Osteoblast (primary cell): ENCODE measurements at regions not wholly inside any gene's neighbourhood (a gene's known extent, or its start where the extent isn't known, plus 50 kb on each side); places are given as distances from the start of the nearest gene placed in this dataset.

Source experiments
- DNase-seq: peaks from one replicate; pipeline ENCODE4 v3.0.0; 2011; ENCODE audit warnings: low spot score, mixed read lengths; ENCODE audit not compliant: insufficient read length; ENCODE audit errors: missing footprints
- H2AFZ ChIP-seq: 2 replicates; pipeline ENCODE4 v1.6.0; 2011; ENCODE audit warnings: mild to moderate bottlenecking, low read length
- H3K27ac ChIP-seq: 2 replicates; pipeline ENCODE4 v1.5.1; 2011; ENCODE audit warnings: mild to moderate bottlenecking, low read depth, low read length, moderate library complexity
- H3K27me3 ChIP-seq: 2 replicates; pipeline ENCODE4 v1.6.0; 2012; ENCODE audit warnings: mild to moderate bottlenecking, control low read depth, inconsistent platforms, low read length, moderate library complexity; ENCODE audit not compliant: insufficient read depth
- H3K36me3 ChIP-seq: 2 replicates; pipeline ENCODE4 v1.5.1; 2011; ENCODE audit warnings: mild to moderate bottlenecking, low read length, control low read depth, moderate library complexity; ENCODE audit not compliant: insufficient read depth
- H3K4me1 ChIP-seq: 2 replicates; pipeline ENCODE4 v1.5.1; 2011; ENCODE audit warnings: mild to moderate bottlenecking, low read length, control low read depth, moderate library complexity; ENCODE audit not compliant: insufficient read depth
- H3K4me2 ChIP-seq: 2 replicates; pipeline ENCODE4 v1.6.0; 2011; ENCODE audit warnings: mild to moderate bottlenecking, low read length; ENCODE audit not compliant: insufficient read depth
- H3K4me3 ChIP-seq: fragments of 200-600 bp; sonication (generic); 3 replicates; pipeline ENCODE4 v1.5.1; 2012; ENCODE audit warnings: mild to moderate bottlenecking, low read length, inconsistent platforms; ENCODE audit not compliant: insufficient read depth
- H3K79me2 ChIP-seq: 2 replicates; pipeline ENCODE4 v1.6.0; 2012; ENCODE audit warnings: mild to moderate bottlenecking, low read length, control low read depth, inconsistent platforms; ENCODE audit not compliant: insufficient read depth
- H3K9me3 ChIP-seq: 2 replicates; pipeline ENCODE4 v1.5.1; 2011; ENCODE audit warnings: low read depth, low read length, control low read depth
- H4K20me1 ChIP-seq: 2 replicates; pipeline ENCODE4 v1.6.0; 2012; ENCODE audit warnings: mild to moderate bottlenecking, low read length, control low read depth; ENCODE audit not compliant: insufficient read depth
- TF ChIP-seq, protein P1 (sequence below): IDR thresholded peaks from 2 replicates; pipeline ENCODE4 v1.5.1; 2011; ENCODE audit warnings: mild to moderate bottlenecking, low read depth, low read length, moderate library complexity; ENCODE audit errors: extremely low read depth

GRCh38 chr3:21273259-21274025 is 477.6 kb downstream of the ZNF385D start:
- no peaks in the 10 kb centered on the region for H3K4me1 ChIP-seq
- no peaks in the 10 kb centered on the region for H3K79me2 ChIP-seq
- no peak overlapping the region for H2AFZ ChIP-seq
- no peak for DNase-seq
- TF ChIP-seq, protein P1, sequence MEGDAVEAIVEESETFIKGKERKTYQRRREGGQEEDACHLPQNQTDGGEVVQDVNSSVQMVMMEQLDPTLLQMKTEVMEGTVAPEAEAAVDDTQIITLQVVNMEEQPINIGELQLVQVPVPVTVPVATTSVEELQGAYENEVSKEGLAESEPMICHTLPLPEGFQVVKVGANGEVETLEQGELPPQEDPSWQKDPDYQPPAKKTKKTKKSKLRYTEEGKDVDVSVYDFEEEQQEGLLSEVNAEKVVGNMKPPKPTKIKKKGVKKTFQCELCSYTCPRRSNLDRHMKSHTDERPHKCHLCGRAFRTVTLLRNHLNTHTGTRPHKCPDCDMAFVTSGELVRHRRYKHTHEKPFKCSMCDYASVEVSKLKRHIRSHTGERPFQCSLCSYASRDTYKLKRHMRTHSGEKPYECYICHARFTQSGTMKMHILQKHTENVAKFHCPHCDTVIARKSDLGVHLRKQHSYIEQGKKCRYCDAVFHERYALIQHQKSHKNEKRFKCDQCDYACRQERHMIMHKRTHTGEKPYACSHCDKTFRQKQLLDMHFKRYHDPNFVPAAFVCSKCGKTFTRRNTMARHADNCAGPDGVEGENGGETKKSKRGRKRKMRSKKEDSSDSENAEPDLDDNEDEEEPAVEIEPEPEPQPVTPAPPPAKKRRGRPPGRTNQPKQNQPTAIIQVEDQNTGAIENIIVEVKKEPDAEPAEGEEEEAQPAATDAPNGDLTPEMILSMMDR = no peak
- no peak overlapping the region for H3K27ac ChIP-seq
- H4K20me1 ChIP-seq = no peaks in the 10 kb centered on the region
- no peaks in the 10 kb centered on the region for H3K9me3 ChIP-seq
- no peaks in the 10 kb centered on the region for H3K27me3 ChIP-seq
- no peak overlapping the region for H3K4me2 ChIP-seq
- H3K36me3 ChIP-seq = no peaks in the 10 kb centered on the region
- H3K4me3 ChIP-seq = no peak overlapping the region

DNA sequence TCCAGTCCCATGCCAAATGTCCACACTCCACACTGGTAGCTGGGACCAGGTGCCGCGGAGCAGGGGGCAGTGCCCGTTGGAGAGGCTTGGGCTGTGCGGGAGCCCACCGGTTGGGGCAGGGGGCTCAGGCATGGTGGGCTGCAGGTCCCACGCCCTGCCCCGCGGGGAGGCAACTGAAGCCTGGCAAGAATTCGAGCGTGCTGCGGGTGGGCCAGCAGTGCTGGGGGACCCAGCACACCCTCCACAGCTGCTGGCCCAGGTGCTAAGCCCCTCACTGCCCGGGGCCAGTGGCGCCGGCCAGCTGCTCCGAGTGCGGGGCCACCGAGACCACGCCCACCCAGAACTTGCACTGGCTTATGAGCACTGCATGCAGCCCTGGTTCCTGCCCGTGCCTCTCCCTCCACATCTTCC is 479.4 kb downstream of the ZNF385D start:
- Histone ChIP-seq H3K36me3 (no peaks in the 10 kb centered on the region), H3K4me2 (no peak overlapping the region), H3K4me3 (no peak overlapping the region), H3K27me3 (no peaks in the 10 kb centered on the region), H3K9me3 (no peaks in the 10 kb centered on the region), H3K79me2 (no peaks in the 10 kb centered on the region), H3K4me1 (no peaks in the 10 kb centered on the region), H3K27ac (no peak overlapping the region), H4K20me1 (no peaks in the 10 kb centered on the region), H2AFZ (no peak overlapping the region)
- TF ChIP-seq, protein P1 = no peak
- no peak for DNase-seq

- Histone ChIP-seq H3K79me2 (no peaks in the 10 kb centered on the region), H3K4me1 (no peaks in the 10 kb centered on the region), H3K27me3 (no peaks in the 10 kb centered on the region), H3K4me3 (no peak overlapping the region), H3K27ac (no peak overlapping the region), H3K4me2 (no peak overlapping the region), H3K36me3 (no peaks in the 10 kb centered on the region), H4K20me1 (no peaks in the 10 kb centered on the region), H3K9me3 (no peaks in the 10 kb centered on the region), H2AFZ (no peak overlapping the region)
- no peak for DNase-seq
- TF ChIP-seq, protein P1 = no peak
These were observed 481.1 kb downstream of the ZNF385D start for GRCh38 chr3:21269882-21270281.

DNA sequence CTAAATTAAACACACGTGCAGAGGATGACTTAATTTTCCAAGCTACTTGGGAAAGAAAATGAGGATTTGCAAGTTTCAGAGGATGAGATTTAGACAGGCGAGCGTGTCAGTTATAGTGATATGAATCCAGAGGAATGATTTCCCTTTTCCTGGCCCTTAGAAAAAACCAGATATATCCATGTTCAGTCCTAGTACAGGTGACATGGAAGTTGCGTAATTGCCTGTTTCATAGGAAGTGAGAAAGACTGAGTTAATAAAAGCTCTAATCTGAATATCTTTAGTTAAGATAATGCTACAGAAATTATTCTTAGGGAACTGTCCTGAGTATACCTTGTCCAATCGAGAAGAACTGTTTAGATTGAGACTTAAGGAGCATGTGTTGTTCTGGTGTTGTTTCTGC is 490.5 kb downstream of the ZNF385D start:
- no peak overlapping the region for H3K4me3 ChIP-seq
- no peak overlapping the region for H3K4me2 ChIP-seq
- H2AFZ ChIP-seq = no peak overlapping the region
- no peaks in the 10 kb centered on the region for H3K4me1 ChIP-seq
- H3K27me3 ChIP-seq = no peaks in the 10 kb centered on the region
- H3K27ac ChIP-seq = no peak overlapping the region
- H3K36me3 ChIP-seq = no peaks in the 10 kb centered on the region
- no peaks in the 10 kb centered on the region for H4K20me1 ChIP-seq
- DNase-seq = no peak
- H3K9me3 ChIP-seq = no peaks in the 10 kb centered on the region
- TF ChIP-seq, protein P1 = no peak
- H3K79me2 ChIP-seq = no peaks in the 10 kb centered on the region
